Peyer's patch (tissue), 4 donors: ENCODE measurements at regions not wholly inside any gene's neighbourhood (a gene's known extent, or its start where the extent isn't known, plus 50 kb on each side); places are given as distances from the start of the nearest gene placed in this dataset.

Experiments used
- POLR2A ChIP-seq, 2 donors: fragments of 450-650 bp; IDR thresholded peaks; one replicate each; pipeline ENCODE4 v1.5.1; 2017; ENCODE audit warnings: antibody characterized with exemption in 2 of 2, mild to moderate bottlenecking in 2 of 2, moderate library complexity in 2 of 2
- TF ChIP-seq, protein P1 (sequence below), 6 experiments: fragments of 450-650 bp in 4 of 6; fragments of 200-600 bp in 2 of 6; sonication (generic) in 1 of 6; IDR thresholded peaks; one replicate each; pipeline ENCODE4 v1.5.1; 2017 to 2019; ENCODE audit warnings: antibody characterized with exemption in 6 of 6, mild to moderate bottlenecking in 3 of 6, moderate library complexity in 1 of 6

DNA sequence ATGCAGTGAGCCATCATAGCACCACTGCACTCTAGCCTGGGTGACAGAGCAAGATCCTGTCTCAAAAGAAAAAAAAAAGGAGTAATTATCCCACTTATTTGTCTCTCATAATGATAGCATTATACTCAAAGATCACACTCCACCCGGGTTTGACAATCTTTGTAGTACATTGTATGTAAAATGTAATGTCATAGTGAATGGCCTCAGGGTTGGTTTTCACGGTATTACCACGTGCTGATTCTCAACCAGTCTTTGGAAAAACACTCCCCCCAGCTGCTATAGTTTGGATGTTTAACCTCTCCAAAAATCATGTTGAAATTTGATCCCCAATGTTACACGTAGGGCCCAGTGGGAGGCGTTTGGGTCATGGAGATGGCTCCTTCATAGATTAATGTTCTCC lies 402.4 kb upstream of the GRAMD2B start:
- TF ChIP-seq, protein P1, sequence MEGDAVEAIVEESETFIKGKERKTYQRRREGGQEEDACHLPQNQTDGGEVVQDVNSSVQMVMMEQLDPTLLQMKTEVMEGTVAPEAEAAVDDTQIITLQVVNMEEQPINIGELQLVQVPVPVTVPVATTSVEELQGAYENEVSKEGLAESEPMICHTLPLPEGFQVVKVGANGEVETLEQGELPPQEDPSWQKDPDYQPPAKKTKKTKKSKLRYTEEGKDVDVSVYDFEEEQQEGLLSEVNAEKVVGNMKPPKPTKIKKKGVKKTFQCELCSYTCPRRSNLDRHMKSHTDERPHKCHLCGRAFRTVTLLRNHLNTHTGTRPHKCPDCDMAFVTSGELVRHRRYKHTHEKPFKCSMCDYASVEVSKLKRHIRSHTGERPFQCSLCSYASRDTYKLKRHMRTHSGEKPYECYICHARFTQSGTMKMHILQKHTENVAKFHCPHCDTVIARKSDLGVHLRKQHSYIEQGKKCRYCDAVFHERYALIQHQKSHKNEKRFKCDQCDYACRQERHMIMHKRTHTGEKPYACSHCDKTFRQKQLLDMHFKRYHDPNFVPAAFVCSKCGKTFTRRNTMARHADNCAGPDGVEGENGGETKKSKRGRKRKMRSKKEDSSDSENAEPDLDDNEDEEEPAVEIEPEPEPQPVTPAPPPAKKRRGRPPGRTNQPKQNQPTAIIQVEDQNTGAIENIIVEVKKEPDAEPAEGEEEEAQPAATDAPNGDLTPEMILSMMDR (IDR thresholded peaks at IDR 0.05), result no peak
- no peak for TF ChIP-seq POLR2A (IDR thresholded peaks at IDR 0.05)
